ENCODE measurements at regions not wholly inside any gene's neighbourhood (a gene's known extent, or its start where the extent isn't known, plus 50 kb on each side); places are given as distances from the start of the nearest gene placed in this dataset.

- no peak for DNase-seq
These were observed 319.2 kb downstream of the IRX2 start for GRCh38 chr5:2432076-2432920.

GRCh38 chr5:2430606-2431005 is 320.9 kb downstream of the IRX2 start:
- no peak for DNase-seq

GRCh38 chr5:2427983-2428382 is 323.5 kb downstream of the IRX2 start:
- DNase-seq = no peak

GRCh38 chr5:2423634-2424033 is 327.8 kb downstream of the IRX2 start:
- DNase-seq = no peak

GRCh38 chr5:2417301-2417700 is 334.2 kb downstream of the IRX2 start:
- no peak for DNase-seq

- DNase-seq = no peak
These were observed 335.8 kb downstream of the IRX2 start for GRCh38 chr5:2415678-2416077.

GRCh38 chr5:2410451-2410850 is 341.0 kb downstream of the IRX2 start:
- DNase-seq = no peak

GRCh38 chr5:2403296-2403695 is 348.2 kb downstream of the IRX2 start:
- DNase-seq = no peak

GRCh38 chr5:2399804-2400203 is 351.7 kb downstream of the IRX2 start:
- DNase-seq = no peak

GRCh38 chr5:2399096-2399495 is 352.4 kb downstream of the IRX2 start:
- DNase-seq = no peak

- no peak for DNase-seq
These were observed 357.9 kb downstream of the IRX2 start for GRCh38 chr5:2393556-2393955.

- no peak for DNase-seq
These were observed 359.9 kb downstream of the IRX2 start for GRCh38 chr5:2391566-2391965.

GRCh38 chr5:2391021-2391420 is 360.5 kb downstream of the IRX2 start:
- DNase-seq = no peak

- no peak for DNase-seq
These were observed 362.9 kb downstream of the IRX2 start for GRCh38 chr5:2388571-2388970.

GRCh38 chr5:2387634-2388325 is 363.7 kb downstream of the IRX2 start:
- DNase-seq = no peak

- DNase-seq = no peak
These were observed 364.2 kb downstream of the IRX2 start for GRCh38 chr5:2387250-2387633.

- DNase-seq = no peak
These were observed 365.7 kb downstream of the IRX2 start for GRCh38 chr5:2385818-2386217.

- DNase-seq = no peak
These were observed 367.8 kb downstream of the IRX2 start for GRCh38 chr5:2383698-2384065.

GRCh38 chr5:2382776-2383697 is 368.4 kb downstream of the IRX2 start:
- no peak for DNase-seq

- DNase-seq = no peak
These were observed 369.6 kb downstream of the IRX2 start for GRCh38 chr5:2381861-2382260.

- DNase-seq = no peak
These were observed 370.4 kb downstream of the IRX2 start for GRCh38 chr5:2381070-2381469.

GRCh38 chr5:2378976-2379375 is 372.5 kb downstream of the IRX2 start:
- DNase-seq = no peak

GRCh38 chr5:2378108-2378507 is 373.4 kb downstream of the IRX2 start:
- no peak for DNase-seq
